WTC11 (cell line): ENCODE measurements at regions not wholly inside any gene's neighbourhood (a gene's known extent, or its start where the extent isn't known, plus 50 kb on each side); places are given as distances from the start of the nearest gene placed in this dataset.

ENCODE experiments used
- ATAC-seq: fragments of 200-7000 bp; cut with Tn5 transposase; 2 replicates; pipeline ENCODE4 v1.10.0; 2021; ENCODE audit warnings: mild to moderate bottlenecking, moderate library complexity
- CTCF ChIA-PET: fragments of 300-600 bp; sonication (Branson Sonifier 250); formaldehyde crosslinking; loops from one replicate; lab custom pipeline; 2021; ENCODE audit warnings: antibody characterized with exemption; lab: Charles Lee
- POLR2A ChIA-PET: fragments of 350-600 bp; sonication (Branson Sonifier 250); formaldehyde crosslinking; loops from one replicate; lab custom pipeline; 2021; ENCODE audit warnings: antibody characterized with exemption; lab: Charles Lee
- DNase-seq: peaks from one replicate; pipeline ENCODE4 v3.0.0; 2021; ENCODE audit warnings: low spot score
- H3K27ac Mint-ChIP-seq: 2 replicates; pipeline ENCODE4 v1.8.0; 2021; ENCODE audit warnings: mixed read lengths
- H3K27me3 Mint-ChIP-seq: 2 replicates; pipeline ENCODE4 v1.8.0; 2021; ENCODE audit warnings: low read depth, mild to moderate bottlenecking, moderate library complexity, mixed read lengths
- H3K36me3 Mint-ChIP-seq: 2 replicates; pipeline ENCODE4 v1.8.0; 2021; ENCODE audit warnings: mixed read lengths
- H3K4me1 Mint-ChIP-seq: 2 replicates; pipeline ENCODE4 v1.8.0; 2022; ENCODE audit warnings: mixed read lengths
- H3K4me3 Mint-ChIP-seq: 2 replicates; pipeline ENCODE4 v1.8.0; 2021; ENCODE audit warnings: mild to moderate bottlenecking, moderate library complexity, mixed read lengths
- H3K9me3 Mint-ChIP-seq: 2 replicates; pipeline ENCODE4 v1.8.0; 2021; ENCODE audit warnings: mixed read lengths
- AR ChIP-seq: fragments of 250-450 bp; sonication (Bioruptor Pico); IDR thresholded peaks from 2 replicates; pipeline ENCODE4 v1.9.0; 2021; ENCODE audit warnings: mild to moderate bottlenecking
- ATF2 ChIP-seq: sonication (generic); formaldehyde crosslinking; IDR thresholded peaks from 2 replicates; pipeline ENCODE4 v1.8.1; 2022; ENCODE audit warnings: low read depth, missing genetic modification reagents, borderline replicate concordance
- CDX4 ChIP-seq: fragments of 250-450 bp; sonication (Bioruptor Pico); IDR thresholded peaks from 2 replicates; pipeline ENCODE4 v1.9.0; 2021; ENCODE audit warnings: moderate library complexity, mild to moderate bottlenecking, inconsistent platforms, borderline replicate concordance
- E2F1 ChIP-seq: sonication (generic); formaldehyde crosslinking; IDR thresholded peaks from 2 replicates; pipeline ENCODE4 v1.8.0; 2022; ENCODE audit warnings: mild to moderate bottlenecking, missing genetic modification reagents
- ELF4 ChIP-seq: sonication (generic); formaldehyde crosslinking; IDR thresholded peaks from 2 replicates; pipeline ENCODE4 v1.8.1; 2022; ENCODE audit warnings: low read depth, mild to moderate bottlenecking, moderate library complexity, missing genetic modification reagents
- GABPB1 ChIP-seq: sonication (generic); formaldehyde crosslinking; IDR thresholded peaks from 2 replicates; pipeline ENCODE4 v1.8.1; 2023; ENCODE audit warnings: mild to moderate bottlenecking, missing genetic modification reagents
- JAZF1 ChIP-seq: fragments of 250-450 bp; sonication (Bioruptor Pico); IDR thresholded peaks from 2 replicates; pipeline ENCODE4 v1.9.0; 2021; ENCODE audit warnings: moderate library complexity, mild to moderate bottlenecking, inconsistent platforms
- NR3C1 ChIP-seq: sonication (generic); formaldehyde crosslinking; conservative IDR thresholded peaks from 2 replicates; pipeline ENCODE4 v1.8.1; 2023; ENCODE audit warnings: low read depth, mild to moderate bottlenecking, missing genetic modification reagents
- PRDM15 ChIP-seq: sonication (generic); formaldehyde crosslinking; IDR thresholded peaks from 2 replicates; pipeline ENCODE4 v1.8.0; 2022; ENCODE audit warnings: missing genetic modification reagents
- PRRX2 ChIP-seq: fragments of 250-450 bp; sonication (Bioruptor Pico); IDR thresholded peaks from 2 replicates; pipeline ENCODE4 v1.8.0; 2021; ENCODE audit warnings: mild to moderate bottlenecking
- RORB ChIP-seq: fragments of 250-450 bp; sonication (Bioruptor Pico); IDR thresholded peaks from 2 replicates; pipeline ENCODE4 v1.9.0; 2021; ENCODE audit warnings: mild to moderate bottlenecking
- ZNF121 ChIP-seq: sonication (generic); formaldehyde crosslinking; IDR thresholded peaks from 2 replicates; pipeline ENCODE4 v1.8.0; 2023; ENCODE audit warnings: missing genetic modification reagents
- ZNF317 ChIP-seq: sonication (generic); formaldehyde crosslinking; IDR thresholded peaks from 2 replicates; pipeline ENCODE4 v1.8.1; 2023; ENCODE audit warnings: low read depth, mild to moderate bottlenecking, moderate library complexity, missing genetic modification reagents, borderline replicate concordance
- ZNF396 ChIP-seq: fragments of 250-450 bp; sonication (Bioruptor Pico); IDR thresholded peaks from 2 replicates; pipeline ENCODE4 v1.8.0; 2021; ENCODE audit warnings: mild to moderate bottlenecking, moderate library complexity, borderline replicate concordance
- ZNF671 ChIP-seq: fragments of 250-450 bp; sonication (Bioruptor Pico); IDR thresholded peaks from 2 replicates; pipeline ENCODE4 v1.8.0; 2021; ENCODE audit warnings: mild to moderate bottlenecking
- TF ChIP-seq, protein P1 (sequence below): sonication (generic); formaldehyde crosslinking; IDR thresholded peaks from 2 replicates; pipeline ENCODE4 v1.8.1; 2022; ENCODE audit warnings: mild to moderate bottlenecking, moderate library complexity, missing genetic modification reagents
- TF ChIP-seq, protein P2 (sequence below): fragments of 250-450 bp; sonication (Bioruptor Pico); IDR thresholded peaks from 2 replicates; pipeline ENCODE4 v1.8.0; 2021; ENCODE audit warnings: mild to moderate bottlenecking
- TF ChIP-seq, protein P3 (sequence below): sonication (generic); formaldehyde crosslinking; IDR thresholded peaks from 2 replicates; pipeline ENCODE4 v1.8.0; 2023; ENCODE audit warnings: mild to moderate bottlenecking, missing genetic modification reagents

DNA sequence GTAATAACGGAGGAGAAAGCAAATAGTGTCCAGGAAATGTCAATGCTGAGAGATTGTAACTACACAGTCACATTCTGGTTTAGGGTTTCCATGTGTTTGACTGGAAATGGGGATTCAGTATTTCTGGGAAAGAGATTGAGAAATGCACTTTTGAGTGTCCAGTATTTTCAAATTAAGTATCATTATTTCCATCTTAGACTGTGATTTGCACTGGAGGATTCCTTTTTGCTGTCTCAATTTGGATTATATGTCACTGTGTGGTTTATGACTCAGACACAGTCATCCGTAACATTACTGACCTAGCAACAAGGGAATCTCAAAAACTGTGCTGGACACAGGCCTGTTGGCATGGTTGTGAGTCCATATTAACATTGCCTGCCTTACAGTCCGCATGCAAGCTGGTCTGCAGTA lies 681.4 kb downstream of the CDH11 start (continued):
- no peak for TF ChIP-seq PRDM15 (CRISPR knock-in tag)
- TF ChIP-seq, protein P1, sequence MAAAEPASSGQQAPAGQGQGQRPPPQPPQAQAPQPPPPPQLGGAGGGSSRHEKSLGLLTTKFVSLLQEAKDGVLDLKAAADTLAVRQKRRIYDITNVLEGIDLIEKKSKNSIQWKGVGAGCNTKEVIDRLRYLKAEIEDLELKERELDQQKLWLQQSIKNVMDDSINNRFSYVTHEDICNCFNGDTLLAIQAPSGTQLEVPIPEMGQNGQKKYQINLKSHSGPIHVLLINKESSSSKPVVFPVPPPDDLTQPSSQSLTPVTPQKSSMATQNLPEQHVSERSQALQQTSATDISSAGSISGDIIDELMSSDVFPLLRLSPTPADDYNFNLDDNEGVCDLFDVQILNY (CRISPR knock-in tag) = no peak
- no peak for TF ChIP-seq CDX4 (CRISPR knock-in tag)
- TF ChIP-seq, protein P2, sequence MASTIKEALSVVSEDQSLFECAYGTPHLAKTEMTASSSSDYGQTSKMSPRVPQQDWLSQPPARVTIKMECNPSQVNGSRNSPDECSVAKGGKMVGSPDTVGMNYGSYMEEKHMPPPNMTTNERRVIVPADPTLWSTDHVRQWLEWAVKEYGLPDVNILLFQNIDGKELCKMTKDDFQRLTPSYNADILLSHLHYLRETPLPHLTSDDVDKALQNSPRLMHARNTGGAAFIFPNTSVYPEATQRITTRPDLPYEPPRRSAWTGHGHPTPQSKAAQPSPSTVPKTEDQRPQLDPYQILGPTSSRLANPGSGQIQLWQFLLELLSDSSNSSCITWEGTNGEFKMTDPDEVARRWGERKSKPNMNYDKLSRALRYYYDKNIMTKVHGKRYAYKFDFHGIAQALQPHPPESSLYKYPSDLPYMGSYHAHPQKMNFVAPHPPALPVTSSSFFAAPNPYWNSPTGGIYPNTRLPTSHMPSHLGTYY (CRISPR knock-in tag) = no peak
- TF ChIP-seq ZNF671 (CRISPR knock-in tag) = no peak
- no peak for TF ChIP-seq ELF4 (CRISPR knock-in tag)
- TF ChIP-seq, protein P3, sequence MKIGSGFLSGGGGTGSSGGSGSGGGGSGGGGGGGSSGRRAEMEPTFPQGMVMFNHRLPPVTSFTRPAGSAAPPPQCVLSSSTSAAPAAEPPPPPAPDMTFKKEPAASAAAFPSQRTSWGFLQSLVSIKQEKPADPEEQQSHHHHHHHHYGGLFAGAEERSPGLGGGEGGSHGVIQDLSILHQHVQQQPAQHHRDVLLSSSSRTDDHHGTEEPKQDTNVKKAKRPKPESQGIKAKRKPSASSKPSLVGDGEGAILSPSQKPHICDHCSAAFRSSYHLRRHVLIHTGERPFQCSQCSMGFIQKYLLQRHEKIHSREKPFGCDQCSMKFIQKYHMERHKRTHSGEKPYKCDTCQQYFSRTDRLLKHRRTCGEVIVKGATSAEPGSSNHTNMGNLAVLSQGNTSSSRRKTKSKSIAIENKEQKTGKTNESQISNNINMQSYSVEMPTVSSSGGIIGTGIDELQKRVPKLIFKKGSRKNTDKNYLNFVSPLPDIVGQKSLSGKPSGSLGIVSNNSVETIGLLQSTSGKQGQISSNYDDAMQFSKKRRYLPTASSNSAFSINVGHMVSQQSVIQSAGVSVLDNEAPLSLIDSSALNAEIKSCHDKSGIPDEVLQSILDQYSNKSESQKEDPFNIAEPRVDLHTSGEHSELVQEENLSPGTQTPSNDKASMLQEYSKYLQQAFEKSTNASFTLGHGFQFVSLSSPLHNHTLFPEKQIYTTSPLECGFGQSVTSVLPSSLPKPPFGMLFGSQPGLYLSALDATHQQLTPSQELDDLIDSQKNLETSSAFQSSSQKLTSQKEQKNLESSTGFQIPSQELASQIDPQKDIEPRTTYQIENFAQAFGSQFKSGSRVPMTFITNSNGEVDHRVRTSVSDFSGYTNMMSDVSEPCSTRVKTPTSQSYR = no peak
- TF ChIP-seq NR3C1 (CRISPR knock-in tag) = no peak
- no peak for TF ChIP-seq GABPB1 (CRISPR knock-in tag)
- TF ChIP-seq, all 79 proteins: peak for 0

DNA sequence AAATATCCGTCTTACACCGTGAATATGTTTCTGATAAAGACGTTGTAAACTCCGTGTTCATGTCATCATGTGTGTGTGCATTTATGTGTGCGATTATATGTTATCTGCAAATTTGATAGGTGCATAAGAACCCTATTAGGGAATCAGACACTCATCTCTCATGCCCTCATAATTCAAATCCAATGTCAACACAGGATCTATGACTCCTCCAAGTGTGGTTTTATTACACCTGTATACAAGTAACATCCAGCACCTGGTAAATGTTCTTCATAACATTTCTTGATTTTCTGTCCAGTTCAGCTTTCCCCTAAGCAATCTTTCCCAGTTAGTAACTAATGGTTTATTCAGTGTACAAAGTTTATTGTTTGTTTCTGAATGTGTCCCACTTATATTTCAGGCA lies 681.9 kb downstream of the CDH11 start:
- Mint-ChIP-seq H3K4me3 (no peak overlapping the region), H3K36me3 (no peaks in the 10 kb centered on the region), H3K9me3 (no peaks in the 10 kb centered on the region), H3K27ac (no peak overlapping the region), H3K4me1 (peaks cover 25% of the 10 kb centered on the region), H3K27me3 (peaks cover 11% of the 10 kb centered on the region)
- ATAC-seq (no peak), DNase-seq (no peak)
- CTCF ChIA-PET = no interaction called here
- POLR2A ChIA-PET = no interaction called here
- TF ChIP-seq ATF2 (CRISPR knock-in tag) = no peak

GRCh38 chr16:64437706-64438324 lies 684.0 kb downstream of the CDH11 start:
- Mint-ChIP-seq H3K36me3 (peaks cover 14% of the 10 kb centered on the region), H3K27me3 (no peaks in the 10 kb centered on the region; the same call in 1 of the 2 replicates), H3K27ac (peak overlapping the region; percentile 55), H3K4me3 (no peak overlapping the region), H3K9me3 (peaks cover 15% of the 10 kb centered on the region), H3K4me1 (peaks cover 16% of the 10 kb centered on the region)
- POLR2A ChIA-PET = no interaction called here
- CTCF ChIA-PET = no interaction called here
- peak; percentile 51 for ATAC-seq
- DNase-seq = no peak
- TF ChIP-seq PRRX2 (CRISPR knock-in tag) (no peak), E2F1 (CRISPR knock-in tag) (no peak), ZNF671 (CRISPR knock-in tag) (no peak), ZNF317 (CRISPR knock-in tag) (no peak), ZNF121 (CRISPR knock-in tag) (no peak), ZNF396 (CRISPR knock-in tag) (no peak), AR (no peak), JAZF1 (CRISPR knock-in tag) (no peak), RORB (CRISPR knock-in tag) (no peak)
